CD4-positive, alpha-beta T cell treated with Interleukin-4 for 1 hour (primary cell): ENCODE measurements at regions not wholly inside any gene's neighbourhood (a gene's known extent, or its start where the extent isn't known, plus 50 kb on each side); places are given as distances from the start of the nearest gene placed in this dataset.
"Not testable (repeated sequence)": the region's sequence is repeated elsewhere in the genome, so short reads cannot be mapped to it uniquely, and the experiment has no call there.

Experiments used
- DNase-seq, 2 donors: peaks; one replicate each; pipeline ENCODE4 v3.0.0-alpha.2; 2020 to 2022

- DNase-seq, result no peak
These were observed 1960.8 kb downstream of the PCDH7 start for GRCh38 chr4:32680946-32681345.

GRCh38 chr4:32684160-32684559 lies 1964.0 kb downstream of the PCDH7 start:
- DNase-seq, result no peak

DNA sequence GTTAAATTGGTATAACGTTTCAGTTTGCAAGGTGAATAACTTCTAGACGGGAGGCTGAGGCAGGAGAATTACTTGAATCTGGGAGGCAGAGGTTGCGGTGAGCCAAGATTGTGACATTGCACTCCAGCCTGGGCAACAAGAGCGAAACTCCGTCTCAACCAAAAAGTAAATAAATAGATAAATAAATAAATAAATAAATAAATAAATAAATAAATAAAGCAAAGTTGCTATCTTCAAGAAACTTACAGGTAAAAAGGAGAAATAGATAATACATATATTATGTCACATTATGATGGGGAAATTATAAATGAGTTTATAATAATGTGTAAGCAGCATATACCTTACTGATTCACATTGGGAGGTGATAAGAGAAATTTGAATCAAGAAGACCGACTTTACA lies 1966.0 kb downstream of the PCDH7 start:
- DNase-seq, result no peak

DNA sequence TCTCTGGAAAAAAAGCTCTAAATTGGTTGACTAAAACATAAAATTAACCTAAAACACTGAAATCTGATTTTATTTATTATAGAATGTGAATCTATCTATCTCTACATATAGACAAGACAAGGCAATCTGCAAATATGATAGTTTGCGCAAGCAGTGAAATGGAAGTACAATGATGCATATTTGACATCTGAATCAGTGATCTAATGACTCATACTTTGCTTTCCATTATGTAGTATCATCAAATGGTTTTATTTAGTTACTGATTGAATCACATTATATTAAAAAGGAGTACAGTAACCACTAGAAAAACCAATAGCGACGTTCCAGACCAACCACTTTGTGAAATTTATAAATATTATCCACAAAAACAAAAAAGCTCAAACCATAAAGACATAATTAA lies 1969.3 kb downstream of the PCDH7 start:
- no peak for DNase-seq

- no peak for DNase-seq
These were observed 1977.2 kb downstream of the PCDH7 start for GRCh38 chr4:32697281-32697814.

- no peak for DNase-seq
These were observed 1980.7 kb downstream of the PCDH7 start for GRCh38 chr4:32700838-32701237.

GRCh38 chr4:32706893-32707292 lies 1986.7 kb downstream of the PCDH7 start:
- no peak for DNase-seq

GRCh38 chr4:32716090-32716620 lies 1996.0 kb downstream of the PCDH7 start:
- not testable (repeated sequence) for DNase-seq

DNA sequence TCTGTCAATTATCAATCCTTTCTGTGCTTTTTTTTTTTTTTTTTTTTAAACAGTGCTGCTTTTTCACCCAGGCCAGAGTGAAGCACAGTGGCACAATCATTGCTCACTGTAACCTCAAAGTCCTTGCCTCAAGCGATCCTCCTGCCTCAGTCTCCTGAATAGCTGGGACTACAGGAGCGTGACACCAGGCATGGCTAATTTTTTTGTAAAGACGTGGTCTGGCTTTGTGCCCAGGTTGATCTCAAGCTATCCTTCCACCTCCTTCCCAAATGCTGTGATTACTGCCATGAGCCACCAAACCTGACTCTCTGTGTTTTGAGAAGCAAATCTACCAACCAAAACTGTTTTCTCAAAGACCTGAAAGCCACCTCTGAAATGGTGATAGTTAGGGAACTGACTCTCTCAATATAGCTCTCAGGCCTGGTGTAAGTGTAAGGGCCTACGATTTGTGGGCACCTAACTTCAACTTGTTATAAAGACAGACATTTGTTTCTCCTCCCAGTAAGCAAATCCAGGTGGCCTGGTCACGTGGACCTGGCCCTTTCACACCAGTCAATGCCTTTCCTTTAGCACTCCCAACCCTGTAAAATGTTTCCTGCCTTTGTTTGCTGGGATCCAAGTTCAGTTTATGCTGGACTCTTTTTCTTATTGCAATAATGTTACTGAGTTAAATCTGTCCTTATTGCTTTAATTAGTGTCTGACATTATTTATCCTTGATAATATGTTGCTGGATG lies 2015.9 kb downstream of the PCDH7 start:
- no peak for DNase-seq

DNA sequence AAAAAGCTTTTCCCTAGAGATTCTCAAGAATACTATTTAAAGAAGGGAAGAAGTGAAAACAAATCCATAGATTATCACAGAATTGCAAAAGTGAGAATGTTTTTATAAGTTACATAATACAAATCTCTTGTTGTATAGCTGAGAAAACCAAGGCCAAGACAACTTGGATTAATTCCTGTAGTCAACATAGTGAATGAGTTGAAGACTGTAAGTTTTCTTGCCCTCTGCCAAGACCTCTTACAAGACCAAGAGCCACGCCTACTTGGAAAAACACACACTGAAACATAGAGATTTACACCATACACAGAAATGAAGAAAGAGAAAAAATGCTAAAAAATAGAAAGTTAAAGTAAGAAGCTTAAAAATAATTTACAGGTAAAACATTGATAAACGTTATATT lies 2024.0 kb downstream of the PCDH7 start:
- no peak for DNase-seq

DNA sequence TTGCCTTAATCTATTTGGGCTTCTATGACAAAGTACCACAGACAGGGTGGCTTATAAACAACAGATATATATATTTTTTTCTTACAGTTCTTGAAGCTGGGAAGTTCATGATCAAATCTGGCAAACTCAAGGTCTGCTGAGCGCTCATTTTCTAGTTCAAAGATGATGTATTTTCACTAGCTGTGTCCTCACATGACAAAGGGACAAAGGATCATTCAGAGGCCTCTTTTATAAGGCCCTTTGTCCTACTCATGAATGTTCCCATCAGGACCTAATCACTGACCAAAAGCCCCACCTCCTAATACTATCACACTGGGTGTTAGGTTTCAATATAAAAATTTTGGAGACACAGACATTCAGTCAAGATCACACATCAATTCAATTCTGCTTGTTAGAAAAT lies 2025.2 kb downstream of the PCDH7 start:
- no peak for DNase-seq

- no peak for DNase-seq
These were observed 2027.9 kb downstream of the PCDH7 start for GRCh38 chr4:32748061-32748460.

DNA sequence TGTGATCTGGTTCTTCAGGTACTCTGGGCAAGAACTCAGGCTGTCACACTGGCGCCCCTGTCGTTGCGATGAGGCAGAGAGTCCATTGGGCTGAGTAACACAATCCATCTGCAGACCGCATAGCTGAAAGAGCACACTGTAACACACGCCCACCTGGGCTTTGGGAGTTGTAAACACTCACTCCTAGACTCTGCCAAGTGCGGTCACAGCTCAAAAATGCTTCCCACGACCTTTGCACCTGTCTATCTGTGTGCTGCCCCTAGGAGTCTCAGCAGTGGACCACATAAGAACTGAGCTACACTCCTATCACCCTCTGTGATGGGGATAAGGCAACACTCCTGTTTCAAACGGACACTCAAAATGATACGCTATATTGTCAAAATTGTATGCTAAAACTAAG lies 2028.3 kb downstream of the PCDH7 start:
- DNase-seq, result no peak

DNA sequence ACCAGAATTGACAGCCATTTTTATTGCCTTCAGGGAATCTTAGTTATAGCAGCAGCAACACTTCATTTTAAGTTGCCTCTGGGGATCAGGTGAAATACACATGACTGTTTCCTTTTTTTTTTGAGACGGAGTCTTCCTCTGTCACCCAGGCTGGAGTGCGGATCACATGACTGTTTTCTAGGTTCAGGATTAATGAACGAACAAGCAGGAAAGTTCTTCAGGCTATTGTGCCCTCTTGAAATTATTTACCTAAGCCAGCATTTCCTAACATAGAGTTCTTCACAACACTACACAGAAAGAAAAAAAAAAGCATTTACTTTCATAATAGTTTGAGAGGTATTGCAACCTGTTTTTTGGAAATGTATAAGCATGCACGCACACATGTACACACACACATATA lies 2032.8 kb downstream of the PCDH7 start:
- DNase-seq, result no peak

- no peak for DNase-seq
These were observed 2048.7 kb downstream of the PCDH7 start for GRCh38 chr4:32768664-32769389.

DNA sequence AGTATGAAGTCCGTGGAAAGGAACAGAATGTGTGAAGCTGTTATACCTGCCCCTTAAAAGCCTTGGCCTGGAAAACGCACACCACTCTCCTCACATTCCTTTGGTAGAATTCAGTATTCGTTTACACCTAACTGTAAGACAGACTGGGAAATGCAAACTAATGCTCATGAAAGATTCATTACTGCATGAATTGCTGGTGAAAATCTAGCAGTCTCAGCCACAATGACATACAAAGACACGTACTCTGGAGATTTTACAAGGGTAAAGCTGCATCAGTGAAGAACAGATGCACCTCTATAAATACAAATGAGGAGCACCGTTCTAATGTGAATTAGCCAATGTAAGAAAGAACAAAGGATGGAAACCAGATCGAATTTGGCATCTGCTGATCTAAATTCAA lies 2051.3 kb downstream of the PCDH7 start:
- DNase-seq, result no peak

DNA sequence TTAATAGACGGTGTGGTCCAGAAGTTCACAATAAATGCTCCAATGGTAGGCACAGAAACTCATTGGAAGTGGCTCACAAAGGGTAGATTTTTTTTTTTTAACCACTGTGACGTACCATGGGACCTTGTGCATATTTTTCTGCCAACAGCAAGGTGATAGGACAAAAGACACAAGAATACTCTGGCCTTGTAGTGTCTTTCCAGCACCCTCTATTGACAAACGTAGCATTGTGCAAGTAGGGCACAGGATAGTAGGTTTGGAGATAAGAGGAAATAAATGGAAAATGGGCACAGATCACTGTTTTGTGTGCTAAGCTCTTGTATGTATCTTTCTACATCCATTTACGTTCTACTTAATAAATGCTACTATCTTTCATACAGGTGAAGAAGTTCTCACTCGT lies 2054.9 kb downstream of the PCDH7 start:
- no peak for DNase-seq

DNA sequence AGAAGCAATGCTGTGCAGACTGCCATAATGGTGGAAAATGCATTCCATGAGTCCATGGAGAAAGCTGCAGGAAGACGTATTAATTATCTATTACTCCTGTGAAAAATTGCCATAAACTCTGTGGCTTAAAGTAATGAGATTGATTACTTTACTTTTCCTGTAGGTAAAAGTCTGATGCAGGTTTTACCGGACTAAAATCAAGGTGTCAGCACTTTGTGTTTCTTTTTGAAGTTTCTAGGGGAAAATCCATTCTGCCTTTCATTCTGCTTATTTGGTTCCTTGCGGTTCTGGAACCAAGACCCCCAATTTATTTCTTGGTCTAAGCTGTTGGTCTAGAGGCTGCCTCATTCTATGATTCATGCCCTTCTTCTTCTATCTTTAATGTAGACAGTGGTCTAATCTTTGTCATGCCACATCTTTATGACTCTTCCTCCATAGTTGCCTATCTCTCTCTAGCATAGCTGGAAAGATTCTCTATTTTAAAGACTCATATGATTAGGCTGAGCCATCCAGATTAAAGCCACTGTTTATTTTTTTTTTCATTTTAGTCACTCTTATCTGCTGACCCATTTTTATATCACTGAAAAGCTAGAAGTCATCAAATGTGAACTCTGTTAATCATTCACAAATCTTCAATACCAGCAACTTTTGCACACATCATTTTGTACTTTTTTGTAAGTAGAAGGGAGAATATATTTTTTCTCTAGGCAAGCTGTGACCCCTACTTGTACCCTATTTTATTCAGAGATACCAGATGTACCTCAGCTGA lies 2056.4 kb downstream of the PCDH7 start:
- DNase-seq, result no peak

DNA sequence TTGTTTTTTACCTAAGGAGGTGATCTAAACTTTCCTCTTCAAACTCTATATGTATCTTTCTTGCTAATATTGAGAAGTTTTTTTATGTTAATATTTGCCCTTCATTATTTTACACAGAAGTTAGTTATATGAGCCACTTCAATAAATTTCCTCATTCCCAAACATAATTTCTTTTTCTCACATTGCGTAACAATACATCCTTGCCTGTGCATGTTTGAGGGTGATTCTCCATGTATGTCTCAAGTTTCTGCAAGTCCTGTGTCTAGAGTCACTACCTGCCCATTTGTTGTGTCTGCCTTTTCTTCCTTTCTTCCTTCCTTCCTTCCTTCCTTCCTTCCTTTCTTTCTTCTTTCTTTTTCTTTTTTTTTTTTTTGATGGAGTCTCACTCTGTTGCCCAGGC lies 2057.9 kb downstream of the PCDH7 start:
- DNase-seq, result no peak

- DNase-seq, result no peak
These were observed 2058.8 kb downstream of the PCDH7 start for GRCh38 chr4:32778938-32779337.

- no peak for DNase-seq
These were observed 2068.9 kb downstream of the PCDH7 start for GRCh38 chr4:32789026-32789608.

- DNase-seq, result no peak
These were observed 2070.6 kb downstream of the PCDH7 start for GRCh38 chr4:32790803-32791202.
